Neuronal stem cell (in vitro differentiated cells): ENCODE measurements at regions not wholly inside any gene's neighbourhood (a gene's known extent, or its start where the extent isn't known, plus 50 kb on each side); places are given as distances from the start of the nearest gene placed in this dataset.

ENCODE experiments used
- DNase-seq: peaks from one replicate; pipeline ENCODE4 v3.0.0-alpha.2; 2013; ENCODE audit warnings: low spot score
- H2AFZ ChIP-seq: one replicate; pipeline ENCODE4 v1.6.1; 2013; ENCODE audit warnings: mild to moderate bottlenecking, low read length, inconsistent platforms
- H2AK5ac ChIP-seq: 2 replicates; pipeline ENCODE4 v1.6.1; 2013; ENCODE audit warnings: low read depth, mild to moderate bottlenecking, inconsistent platforms, low read length, moderate library complexity, mixed read lengths
- H2BK120ac ChIP-seq: 2 replicates; pipeline ENCODE4 v1.6.1; 2013; ENCODE audit warnings: low read depth, mild to moderate bottlenecking, inconsistent platforms, low read length, moderate library complexity, mixed read lengths
- H2BK12ac ChIP-seq: one replicate; pipeline ENCODE4 v1.6.1; 2013; ENCODE audit warnings: low read length, inconsistent platforms
- H2BK15ac ChIP-seq: 2 replicates; pipeline ENCODE4 v1.6.1; 2013; ENCODE audit warnings: mild to moderate bottlenecking, low read length, inconsistent platforms, mixed read lengths
- H2BK5ac ChIP-seq: one replicate; pipeline ENCODE4 v1.6.1; 2013; ENCODE audit warnings: inconsistent platforms, mild to moderate bottlenecking, low read length, moderate library complexity
- H3K14ac ChIP-seq: one replicate; pipeline ENCODE4 v1.6.1; 2013; ENCODE audit warnings: low read length, inconsistent platforms
- H3K18ac ChIP-seq: 2 replicates; pipeline ENCODE4 v1.6.1; 2013; ENCODE audit warnings: low read length, inconsistent platforms
- H3K23ac ChIP-seq: 2 replicates; pipeline ENCODE4 v1.6.1; 2013; ENCODE audit warnings: low read depth, mild to moderate bottlenecking, mixed read lengths, low read length, inconsistent platforms; ENCODE audit not compliant: poor library complexity
- H3K27ac ChIP-seq: replicated peaks from 3 replicates; pipeline ENCODE4 v1.5.1; 2013; ENCODE audit warnings: low read length, inconsistent platforms
- H3K27me3 ChIP-seq, 3 experiments: 2 replicates each; pipeline ENCODE4 v1.6.1; 2013; ENCODE audit warnings: low read length in 3 of 3, mild to moderate bottlenecking in 2 of 3, inconsistent platforms in 1 of 3, low read depth in 1 of 3, mixed read lengths in 1 of 3, moderate library complexity in 1 of 3; ENCODE audit not compliant: control insufficient read depth in 3 of 3, insufficient read depth in 3 of 3
- H3K36me3 ChIP-seq, 2 donors: replicated peaks in 1 of 2; 2 replicates each; pipeline ENCODE4 v1.6.1; 2013; ENCODE audit warnings: low read length in 2 of 2; ENCODE audit not compliant: control insufficient read depth in 2 of 2, insufficient read depth in 2 of 2
- H3K4ac ChIP-seq: 2 replicates; pipeline ENCODE4 v1.6.1; 2013; ENCODE audit warnings: inconsistent platforms, mild to moderate bottlenecking, low read length, moderate library complexity
- H3K4me1 ChIP-seq, 2 donors: 1 replicate in 1 of 2; 2 replicates in 1 of 2; pipeline ENCODE4 v1.6.1; 2013; ENCODE audit warnings: low read length in 2 of 2, low read depth in 1 of 2; ENCODE audit not compliant: control insufficient read depth in 2 of 2, insufficient read depth in 1 of 2
- H3K4me2 ChIP-seq: one replicate; pipeline ENCODE4 v1.6.1; 2013; ENCODE audit warnings: mild to moderate bottlenecking, low read length, inconsistent platforms; ENCODE audit not compliant: insufficient read depth, poor library complexity, severe bottlenecking
- H3K4me3 ChIP-seq, 2 donors: 2 replicates each; pipeline ENCODE4 v1.5.1; 2013; ENCODE audit warnings: low read length in 2 of 2, mild to moderate bottlenecking in 2 of 2, inconsistent platforms in 1 of 2, moderate library complexity in 1 of 2
- H3K79me1 ChIP-seq: one replicate; pipeline ENCODE4 v1.6.1; 2013; ENCODE audit warnings: low read depth, mild to moderate bottlenecking, inconsistent platforms, low read length, moderate library complexity
- H3K9ac ChIP-seq: one replicate; pipeline ENCODE4 v1.6.1; 2013; ENCODE audit warnings: mild to moderate bottlenecking, low read depth, low read length, inconsistent platforms; ENCODE audit not compliant: poor library complexity
- H3K9me3 ChIP-seq, 2 donors: replicated peaks in 1 of 2; 2 replicates each; pipeline versions ENCODE3 to v1.6.1; 2013; ENCODE audit warnings: low read length in 2 of 2, mild to moderate bottlenecking in 2 of 2, inconsistent platforms in 1 of 2, low read depth in 1 of 2, mixed read lengths in 1 of 2, moderate library complexity in 1 of 2; ENCODE audit not compliant: control insufficient read depth in 2 of 2, insufficient read depth in 1 of 2
- H4K8ac ChIP-seq: one replicate; pipeline ENCODE4 v1.6.1; 2013; ENCODE audit warnings: low read depth, mild to moderate bottlenecking, inconsistent platforms, low read length, moderate library complexity
- H4K91ac ChIP-seq: one replicate; pipeline ENCODE4 v1.6.1; 2013; ENCODE audit warnings: low read length, low read depth, mild to moderate bottlenecking, inconsistent platforms; ENCODE audit not compliant: poor library complexity
- WGBS, 2 donors: extraction: QIAGEN DNeasy Blood & Tissue Kit; methylation state at CpG; one replicate each; pipeline ENCODE4 v1.1.7; 2013; ENCODE audit warnings: missing lambda C conversion rate in 2 of 2, mixed read lengths in 1 of 2; ENCODE audit not compliant: insufficient read length in 2 of 2, insufficient replicate concordance in 1 of 2; ENCODE audit errors: extremely low coverage in 2 of 2; 5-methylcytosine and 5-hydroxymethylcytosine counted together

- no peak overlapping the region for H2BK12ac ChIP-seq
- H4K8ac ChIP-seq = no peak overlapping the region
- H3K79me1 ChIP-seq = no peaks in the 10 kb centered on the region
- no peak overlapping the region for H2BK120ac ChIP-seq
- H3K23ac ChIP-seq = no peak overlapping the region
- no peak overlapping the region for H3K4ac ChIP-seq
- DNase-seq = no peak
- no peaks in the 10 kb centered on the region for H3K9me3 ChIP-seq
- H3K27ac ChIP-seq = no peak overlapping the region
- H2BK15ac ChIP-seq = no peak overlapping the region
- H4K91ac ChIP-seq = no peak overlapping the region
- H3K14ac ChIP-seq = no peak overlapping the region
- no peak overlapping the region for H3K4me3 ChIP-seq
- H3K4me1 ChIP-seq = no peaks in the 10 kb centered on the region
- no peaks in the 10 kb centered on the region for H3K36me3 ChIP-seq
- no peak overlapping the region for H2BK5ac ChIP-seq
- no peaks in the 10 kb centered on the region for H3K27me3 ChIP-seq
- no peak overlapping the region for H3K9ac ChIP-seq
- no peak overlapping the region for H2AFZ ChIP-seq
- H2AK5ac ChIP-seq = no peak overlapping the region
- H3K18ac ChIP-seq = no peak overlapping the region
- no peak overlapping the region for H3K4me2 ChIP-seq
These were observed 152.7 kb upstream of the AADAT start for GRCh38 chr4:170242471-170242870.

- Histone ChIP-seq H3K27ac (no peak overlapping the region), H2BK120ac (no peak overlapping the region), H3K79me1 (no peaks in the 10 kb centered on the region), H2AFZ (no peak overlapping the region), H4K91ac (no peak overlapping the region), H2BK12ac (no peak overlapping the region), H3K4ac (no peak overlapping the region), H3K18ac (no peak overlapping the region), H3K4me1 (no peaks in the 10 kb centered on the region), H3K23ac (no peak overlapping the region), H3K27me3 (no peaks in the 10 kb centered on the region), H3K14ac (no peak overlapping the region), H4K8ac (no peak overlapping the region), H3K9ac (no peak overlapping the region), H3K36me3 (no peaks in the 10 kb centered on the region), H3K4me3 (no peak overlapping the region), H2BK5ac (no peak overlapping the region), H3K9me3 (no peaks in the 10 kb centered on the region), H2BK15ac (no peak overlapping the region), H3K4me2 (no peak overlapping the region), H2AK5ac (no peak overlapping the region)
- WGBS, 2 donors = no CpG with 5 or more reads among the region's 3 CpGs
- DNase-seq = no peak
These were observed 145.0 kb upstream of the AADAT start for GRCh38 chr4:170234800-170235199.

GRCh38 chr4:170231377-170231776 lies 141.6 kb upstream of the AADAT start:
- WGBS, 2 donors = no CpG with 5 or more reads among the region's 1 CpG
- Histone ChIP-seq H2AK5ac (no peak overlapping the region), H4K8ac (no peak overlapping the region), H3K9me3 (no peaks in the 10 kb centered on the region), H3K27ac (no peak overlapping the region), H3K14ac (no peak overlapping the region), H3K27me3 (no peaks in the 10 kb centered on the region), H2BK15ac (no peak overlapping the region), H3K79me1 (no peaks in the 10 kb centered on the region), H3K4ac (no peak overlapping the region), H4K91ac (no peak overlapping the region), H2AFZ (no peak overlapping the region), H2BK5ac (no peak overlapping the region), H3K4me1 (peaks cover 0 to 2% of the 10 kb centered on the region in 2 donors), H3K9ac (no peak overlapping the region), H3K18ac (no peak overlapping the region), H3K23ac (no peak overlapping the region), H3K4me2 (no peak overlapping the region), H2BK12ac (no peak overlapping the region), H3K36me3 (no peaks in the 10 kb centered on the region), H3K4me3 (no peak overlapping the region), H2BK120ac (no peak overlapping the region)
- DNase-seq = no peak

- no peak overlapping the region for H4K91ac ChIP-seq
- H3K4me3 ChIP-seq = no peak overlapping the region
- H2AK5ac ChIP-seq = no peak overlapping the region
- H3K18ac ChIP-seq = no peak overlapping the region
- H2AFZ ChIP-seq = no peak overlapping the region
- WGBS, 2 donors = no CpG with 5 or more reads among the region's 5 CpGs
- no peak overlapping the region for H3K23ac ChIP-seq
- no peak overlapping the region for H3K4me2 ChIP-seq
- no peak overlapping the region for H3K14ac ChIP-seq
- H3K9ac ChIP-seq = no peak overlapping the region
- H3K27me3 ChIP-seq = no peaks in the 10 kb centered on the region
- peaks cover 0 to 2% of the 10 kb centered on the region in 2 donors for H3K4me1 ChIP-seq
- H3K9me3 ChIP-seq = no peaks in the 10 kb centered on the region
- H4K8ac ChIP-seq = no peak overlapping the region
- H2BK5ac ChIP-seq = no peak overlapping the region
- H3K79me1 ChIP-seq = no peaks in the 10 kb centered on the region
- H3K27ac ChIP-seq = no peak overlapping the region
- no peaks in the 10 kb centered on the region for H3K36me3 ChIP-seq
- H3K4ac ChIP-seq = no peak overlapping the region
- no peak overlapping the region for H2BK15ac ChIP-seq
- H2BK120ac ChIP-seq = no peak overlapping the region
- DNase-seq = no peak
- no peak overlapping the region for H2BK12ac ChIP-seq
These were observed 140.5 kb upstream of the AADAT start for GRCh38 chr4:170230242-170230641.
